GM19438 (cell line): ENCODE measurements at regions not wholly inside any gene's neighbourhood (a gene's known extent, or its start where the extent isn't known, plus 50 kb on each side); places are given as distances from the start of the nearest gene placed in this dataset.

Experiments used
- ATAC-seq: cut with Tn5 transposase; IDR thresholded peaks from one replicate; pipeline ENCODE4 v1.9.1; 2021; ENCODE audit warnings: low read depth; ENCODE audit not compliant: unreplicated experiment

DNA sequence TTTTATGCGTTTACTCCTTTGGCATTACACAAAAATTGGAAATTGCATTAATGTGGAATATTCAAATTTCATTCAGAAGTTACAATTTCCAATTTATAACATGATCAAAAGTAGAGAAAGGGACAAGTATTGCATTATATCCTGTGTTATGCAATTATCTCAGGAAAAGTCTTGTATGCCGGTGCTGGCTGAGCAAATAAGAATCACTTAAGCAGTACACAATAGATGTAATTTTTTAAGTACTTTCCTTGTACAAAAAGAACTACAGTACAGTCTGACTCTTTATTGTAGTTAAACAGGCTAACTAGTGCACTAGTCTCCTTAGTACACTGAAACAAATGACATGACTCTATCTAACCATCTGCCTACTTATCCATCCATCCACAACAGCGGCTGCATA lies 493.2 kb upstream of the KCNMB2 start:
- ATAC-seq: no peak

- no peak for ATAC-seq
These were observed 491.9 kb upstream of the KCNMB2 start for GRCh38 chr3:178044320-178044719.

- no peak for ATAC-seq
These were observed 488.7 kb upstream of the KCNMB2 start for GRCh38 chr3:178047496-178047895.

- no peak for ATAC-seq
These were observed 487.5 kb upstream of the KCNMB2 start for GRCh38 chr3:178048768-178049167.

- no peak for ATAC-seq
These were observed 481.8 kb upstream of the KCNMB2 start for GRCh38 chr3:178054471-178054870.

GRCh38 chr3:178055939-178056338 lies 480.3 kb upstream of the KCNMB2 start:
- ATAC-seq: no peak

GRCh38 chr3:178056868-178057267 lies 479.4 kb upstream of the KCNMB2 start:
- no peak for ATAC-seq

- ATAC-seq: no peak
These were observed 477.6 kb upstream of the KCNMB2 start for GRCh38 chr3:178058629-178059028.

DNA sequence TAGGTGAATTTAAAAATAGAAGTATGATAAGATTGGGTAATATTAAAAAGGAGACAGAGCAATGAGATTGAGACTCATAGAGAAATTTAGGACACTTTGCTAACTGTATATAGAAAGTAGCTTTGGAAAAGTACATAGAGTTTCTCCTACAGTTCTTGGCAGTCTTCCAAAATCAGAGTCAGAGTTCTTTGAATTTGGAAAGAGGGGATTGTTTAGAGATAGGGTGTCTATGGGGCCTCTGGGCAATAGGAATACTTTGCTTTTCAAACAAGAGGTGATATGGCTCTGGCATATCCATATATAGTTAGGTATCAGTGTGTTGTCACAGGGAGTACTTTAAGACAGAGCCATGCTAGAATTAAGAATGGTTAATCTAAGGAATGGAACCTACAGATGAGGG lies 477.1 kb upstream of the KCNMB2 start:
- ATAC-seq: no peak

- ATAC-seq: no peak
These were observed 476.4 kb upstream of the KCNMB2 start for GRCh38 chr3:178059836-178060235.

DNA sequence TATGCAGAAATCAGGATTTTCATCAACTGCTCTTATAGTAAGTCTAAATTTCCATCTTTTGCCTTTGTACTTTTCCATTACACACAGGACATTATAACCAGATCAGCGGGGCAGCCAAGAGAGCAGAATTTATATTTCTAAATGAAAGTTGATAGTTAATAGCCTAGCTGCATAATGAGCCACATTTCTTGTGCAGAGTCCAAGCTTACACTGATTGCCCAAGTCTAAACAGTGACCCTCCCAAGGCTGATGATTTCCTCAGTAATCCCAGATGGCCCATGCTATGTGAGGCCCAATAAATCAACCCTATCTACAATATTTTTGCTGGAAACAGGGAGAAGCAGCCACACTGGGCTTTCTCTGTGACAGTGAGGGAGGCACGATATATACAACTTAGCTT lies 475.8 kb upstream of the KCNMB2 start:
- ATAC-seq: no peak

GRCh38 chr3:178062126-178062525 lies 474.1 kb upstream of the KCNMB2 start:
- no peak for ATAC-seq

GRCh38 chr3:178063461-178063860 lies 472.8 kb upstream of the KCNMB2 start:
- ATAC-seq: no peak

DNA sequence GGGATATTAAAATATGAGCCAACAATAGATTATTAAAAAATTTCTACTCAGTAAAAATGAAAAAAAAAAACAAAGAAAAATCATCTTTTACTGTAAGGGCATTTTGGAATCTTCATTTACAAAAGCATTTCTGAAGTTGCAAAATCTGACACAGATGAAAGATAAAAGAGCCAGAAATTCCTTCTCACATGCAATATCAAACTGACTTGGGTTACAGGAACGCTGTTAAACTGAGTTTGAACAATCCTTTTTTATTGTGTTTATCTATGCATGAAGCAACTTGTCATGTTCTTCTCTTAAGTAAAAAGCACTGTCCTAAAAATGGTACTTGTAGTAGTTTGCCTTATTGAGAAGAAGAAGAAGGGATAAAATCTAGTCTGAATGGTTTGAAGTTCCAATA lies 468.5 kb upstream of the KCNMB2 start:
- ATAC-seq: no peak

DNA sequence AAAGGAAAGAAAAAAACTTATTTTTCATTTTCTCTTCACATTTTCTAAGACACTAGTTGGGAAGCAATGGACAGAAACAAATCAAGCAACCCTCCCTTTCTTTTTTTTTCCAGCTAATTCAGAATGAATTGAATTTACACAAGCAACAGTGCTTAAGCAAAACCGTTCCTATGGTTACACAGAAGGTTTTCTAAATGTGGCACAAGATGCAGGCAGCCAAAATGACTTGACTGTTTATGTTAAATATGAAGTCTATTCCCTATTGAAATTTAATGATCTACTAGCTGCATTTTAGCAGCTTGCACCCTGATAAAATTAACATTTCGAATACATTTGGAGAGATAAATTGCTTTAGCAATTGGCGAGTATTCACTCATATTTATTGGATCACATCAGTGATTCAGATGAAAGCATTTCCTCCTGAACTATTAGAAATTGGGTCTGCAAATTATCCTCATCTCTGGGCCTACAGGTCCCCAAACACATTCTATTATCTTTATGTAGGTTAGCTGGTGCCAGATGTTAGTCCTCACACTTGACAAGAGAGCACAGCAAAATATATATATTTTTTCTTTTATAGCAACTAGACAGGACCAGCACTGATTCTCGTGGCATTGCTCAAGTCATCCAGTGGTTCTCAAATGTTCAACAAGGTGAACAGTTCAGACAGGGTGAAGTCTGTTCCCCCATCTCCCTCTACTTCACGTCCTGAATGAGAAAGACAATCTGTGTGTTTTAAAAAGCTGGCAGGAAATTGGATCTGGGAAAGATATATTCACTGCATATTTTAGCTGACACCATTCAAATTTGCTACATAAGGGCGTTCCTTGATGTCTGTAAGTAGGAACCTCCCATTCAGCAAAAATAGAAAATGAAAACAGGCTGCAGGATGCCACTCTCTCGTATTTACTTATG lies 463.6 kb upstream of the KCNMB2 start:
- ATAC-seq: no peak

GRCh38 chr3:178073366-178073765 lies 462.9 kb upstream of the KCNMB2 start:
- no peak for ATAC-seq

DNA sequence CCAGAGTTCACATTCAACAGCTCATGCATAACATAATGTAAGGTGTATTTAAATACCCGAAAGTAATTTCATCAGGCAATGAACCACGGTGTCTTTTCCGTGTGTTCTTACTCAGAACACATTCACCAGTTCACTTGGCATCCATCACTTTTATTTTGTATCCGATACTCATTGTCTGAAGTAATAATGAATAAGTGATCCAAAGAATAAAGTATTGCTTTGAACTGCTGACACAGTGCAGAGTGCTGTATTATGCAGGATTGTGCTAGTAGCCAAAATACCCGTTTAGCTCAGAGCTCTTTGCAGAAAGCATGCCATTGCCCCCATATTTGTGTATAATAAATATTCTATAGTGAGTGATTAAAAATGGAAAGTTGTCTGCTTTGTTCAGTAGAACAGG lies 460.9 kb upstream of the KCNMB2 start:
- ATAC-seq: no peak

DNA sequence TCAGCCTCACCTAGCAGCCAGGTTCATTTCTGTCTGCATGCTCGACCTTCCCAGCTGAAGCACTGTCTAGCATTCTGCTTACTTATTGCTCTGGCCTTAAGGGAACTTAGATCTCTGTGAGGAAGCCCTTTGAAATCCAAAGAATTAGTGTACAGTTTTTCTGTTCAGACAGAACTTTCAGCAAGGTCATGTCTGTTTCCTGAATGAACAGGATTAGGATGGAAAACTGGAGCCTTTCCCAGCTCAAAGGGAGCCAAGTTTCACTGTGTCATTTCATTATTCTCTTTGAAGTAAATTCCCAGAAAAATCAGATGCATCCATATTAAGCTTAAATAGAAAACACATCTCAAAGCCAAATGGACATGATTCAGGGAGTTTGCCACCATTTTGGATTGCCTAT lies 457.3 kb upstream of the KCNMB2 start:
- ATAC-seq: no peak

- no peak for ATAC-seq
These were observed 456.3 kb upstream of the KCNMB2 start for GRCh38 chr3:178079966-178080365.

DNA sequence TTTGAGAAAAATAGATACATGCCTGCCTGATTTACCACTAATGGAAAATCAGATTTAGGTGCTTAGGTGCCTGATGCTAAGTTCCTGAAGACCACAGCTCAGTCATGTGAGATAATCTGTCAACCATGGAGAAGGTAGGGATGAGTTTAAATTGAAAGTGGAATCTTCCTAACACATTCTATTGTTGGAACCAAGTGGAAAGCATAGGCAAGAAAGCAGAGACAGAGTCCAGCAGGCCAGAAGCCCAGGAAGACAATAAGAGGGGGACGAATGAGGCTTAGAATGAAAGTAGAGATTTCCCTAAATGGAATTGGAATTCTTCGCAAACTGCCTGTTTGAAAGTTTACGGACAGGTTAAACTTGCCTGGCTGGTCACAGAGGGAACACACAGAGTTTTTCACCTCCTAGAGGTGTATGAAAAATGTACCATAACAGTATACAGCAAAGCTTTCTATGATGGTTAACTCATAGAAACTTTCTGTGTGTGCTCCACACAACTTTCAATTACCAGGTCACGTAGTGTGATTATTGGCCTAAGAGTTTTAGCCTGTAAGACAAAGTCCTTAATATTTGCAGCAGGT lies 453.8 kb upstream of the KCNMB2 start:
- ATAC-seq: no peak

DNA sequence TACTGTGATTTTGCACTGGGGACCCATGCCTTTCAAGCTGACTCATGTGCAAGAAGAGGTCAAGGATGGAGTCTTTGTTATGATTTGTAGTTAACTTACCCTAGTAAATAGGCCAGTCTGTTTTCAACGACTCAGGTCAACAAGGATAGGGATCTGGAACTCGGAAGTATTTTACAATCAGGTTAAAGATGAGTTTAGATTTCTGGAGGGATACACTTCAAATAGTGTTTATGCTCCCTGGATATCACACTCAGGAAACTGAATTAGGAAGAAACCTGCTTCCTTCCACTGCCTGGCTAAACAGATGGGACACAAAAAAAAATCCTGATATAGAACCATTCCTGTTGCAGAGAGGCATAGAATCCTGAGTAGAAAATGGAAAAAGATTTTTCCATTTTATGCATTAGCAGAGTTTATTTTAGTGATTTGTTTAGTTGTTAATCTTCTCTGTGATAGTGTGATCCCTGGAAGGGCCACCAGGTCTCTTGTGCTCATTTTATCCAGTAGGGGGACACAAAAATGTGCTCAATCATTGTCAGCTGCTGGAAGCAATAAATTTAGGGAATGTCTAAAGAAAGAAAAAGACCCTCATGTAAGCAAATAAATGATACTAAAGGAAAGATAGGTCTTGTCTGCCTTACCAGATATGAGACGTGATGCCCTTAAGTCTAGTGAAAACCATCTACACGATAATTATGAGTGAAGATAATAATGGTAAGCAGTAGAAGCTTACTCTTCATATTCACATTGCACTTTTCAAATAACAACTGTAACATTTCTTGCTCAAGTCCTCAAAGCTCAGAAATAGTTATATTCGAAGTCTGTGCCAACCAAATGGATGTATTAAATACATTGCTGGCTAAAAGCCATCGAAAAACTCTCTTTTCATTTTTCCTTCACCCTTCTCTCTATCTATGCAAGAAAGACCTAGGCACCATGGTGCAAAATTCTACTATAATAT lies 452.1 kb upstream of the KCNMB2 start:
- ATAC-seq: no peak
